Neural crest cell (in vitro differentiated cells): ENCODE measurements at regions not wholly inside any gene's neighbourhood (a gene's known extent, or its start where the extent isn't known, plus 50 kb on each side); places are given as distances from the start of the nearest gene placed in this dataset.

ENCODE experiments used
- DNase-seq: peaks from one replicate; pipeline ENCODE4 v3.0.0; 2021; ENCODE audit warnings: low read depth, mixed read lengths, low spot score
- H3K27ac Mint-ChIP-seq: one replicate; pipeline ENCODE4 v1.8.0; 2021; ENCODE audit warnings: mild to moderate bottlenecking, mixed read lengths; ENCODE audit not compliant: unreplicated experiment
- H3K27me3 Mint-ChIP-seq: 2 replicates; pipeline ENCODE4 v1.8.0; 2021; ENCODE audit warnings: low read depth, mild to moderate bottlenecking, mixed read lengths
- H3K36me3 Mint-ChIP-seq: 2 replicates; pipeline ENCODE4 v1.8.0; 2021; ENCODE audit warnings: low read depth, mild to moderate bottlenecking, mixed read lengths
- H3K4me1 Mint-ChIP-seq: 2 replicates; pipeline ENCODE4 v1.8.0; 2021; ENCODE audit warnings: mixed read lengths
- H3K4me3 Mint-ChIP-seq: one replicate; pipeline ENCODE4 v1.8.0; 2021; ENCODE audit warnings: mild to moderate bottlenecking, mixed read lengths
- H3K9me3 Mint-ChIP-seq: 2 replicates; pipeline ENCODE4 v1.8.0; 2021; ENCODE audit warnings: mixed read lengths
- CTCF ChIP-seq: fragments of 200-600 bp; sonication (generic); conservative IDR thresholded peaks from 2 replicates; pipeline ENCODE4 v1.5.0; 2021; ENCODE audit warnings: antibody characterized with exemption, mild to moderate bottlenecking

GRCh38 chr20:57803508-57804005 is 93.7 kb upstream of the PMEPA1 start:
- no peak overlapping the region for H3K27ac Mint-ChIP-seq
- TF ChIP-seq CTCF: no peak
- H3K9me3 Mint-ChIP-seq: no peaks in the 10 kb centered on the region
- DNase-seq: no peak
- peaks cover 4% of the 10 kb centered on the region for H3K27me3 Mint-ChIP-seq
- H3K4me1 Mint-ChIP-seq: peaks cover 14% of the 10 kb centered on the region
- H3K4me3 Mint-ChIP-seq: no peak overlapping the region
- no peaks in the 10 kb centered on the region for H3K36me3 Mint-ChIP-seq

- TF ChIP-seq CTCF: no peak
- H3K27me3 Mint-ChIP-seq: peaks cover 4% of the 10 kb centered on the region
- no peaks in the 10 kb centered on the region for H3K36me3 Mint-ChIP-seq
- H3K27ac Mint-ChIP-seq: no peak overlapping the region
- no peaks in the 10 kb centered on the region for H3K9me3 Mint-ChIP-seq
- no peak overlapping the region for H3K4me3 Mint-ChIP-seq
- no peak for DNase-seq
- peaks cover 14% of the 10 kb centered on the region for H3K4me1 Mint-ChIP-seq
These were observed 93.1 kb upstream of the PMEPA1 start for GRCh38 chr20:57802765-57803507.

DNA sequence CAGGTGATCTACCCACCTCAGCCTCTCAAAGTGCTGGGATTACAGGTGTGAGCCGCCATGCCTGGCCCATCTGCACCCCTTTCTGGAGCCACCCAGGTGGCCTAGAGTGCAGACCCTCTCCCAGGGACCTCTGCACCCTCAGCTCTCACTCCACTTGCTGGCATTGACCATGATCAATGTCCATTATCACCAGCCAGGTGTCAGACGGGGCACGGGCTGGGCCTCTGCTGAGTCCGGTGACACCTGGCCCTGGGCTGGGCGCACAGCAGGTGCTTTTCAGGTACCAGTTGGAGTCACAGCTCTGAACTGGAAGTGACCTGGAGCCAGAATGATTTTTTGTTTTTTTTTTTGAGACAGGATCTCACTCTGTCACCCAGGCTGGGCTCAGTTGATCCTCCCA is 91.8 kb upstream of the PMEPA1 start:
- Mint-ChIP-seq H3K4me3 (no peak overlapping the region), H3K4me1 (peaks cover 14% of the 10 kb centered on the region), H3K27ac (no peak overlapping the region), H3K9me3 (no peaks in the 10 kb centered on the region), H3K27me3 (peaks cover 4% of the 10 kb centered on the region), H3K36me3 (no peaks in the 10 kb centered on the region)
- no peak for DNase-seq
- no peak for TF ChIP-seq CTCF

DNA sequence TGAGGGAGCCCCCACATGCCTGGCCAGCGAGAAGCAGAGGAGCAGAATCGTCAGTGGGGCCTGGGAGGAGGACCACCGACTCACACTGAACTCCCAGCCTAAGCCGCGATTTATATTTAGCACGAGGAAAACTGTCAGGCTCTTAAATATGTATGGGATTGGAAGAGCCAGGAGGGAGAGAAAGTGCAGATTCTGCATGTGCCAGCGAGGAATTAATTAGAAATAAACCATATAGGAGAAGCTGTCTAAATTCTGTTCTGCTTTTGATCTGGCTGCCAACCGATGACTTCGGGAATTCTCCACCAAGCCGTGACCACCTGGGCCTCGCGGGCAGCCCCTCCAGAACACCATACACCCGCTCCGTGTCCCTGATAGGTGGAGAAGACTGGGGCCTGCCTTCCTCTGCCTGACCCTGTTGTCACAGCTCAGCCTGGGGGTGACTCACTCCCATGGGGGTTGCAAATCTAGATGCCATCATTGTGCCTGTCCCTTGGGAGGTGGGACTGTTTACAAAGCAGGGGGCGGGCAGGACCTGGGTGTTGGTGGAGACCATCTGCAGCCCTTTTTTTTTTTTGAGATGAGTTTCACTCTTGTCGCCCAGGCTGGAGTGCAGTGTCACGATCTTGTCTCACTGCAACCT is 91.1 kb upstream of the PMEPA1 start:
- no peak for DNase-seq
- Mint-ChIP-seq H3K4me3 (no peak overlapping the region), H3K36me3 (no peaks in the 10 kb centered on the region), H3K9me3 (no peaks in the 10 kb centered on the region), H3K27me3 (peaks cover 4% of the 10 kb centered on the region), H3K27ac (no peak overlapping the region), H3K4me1 (peaks cover 14% of the 10 kb centered on the region)
- TF ChIP-seq CTCF: no peak

DNA sequence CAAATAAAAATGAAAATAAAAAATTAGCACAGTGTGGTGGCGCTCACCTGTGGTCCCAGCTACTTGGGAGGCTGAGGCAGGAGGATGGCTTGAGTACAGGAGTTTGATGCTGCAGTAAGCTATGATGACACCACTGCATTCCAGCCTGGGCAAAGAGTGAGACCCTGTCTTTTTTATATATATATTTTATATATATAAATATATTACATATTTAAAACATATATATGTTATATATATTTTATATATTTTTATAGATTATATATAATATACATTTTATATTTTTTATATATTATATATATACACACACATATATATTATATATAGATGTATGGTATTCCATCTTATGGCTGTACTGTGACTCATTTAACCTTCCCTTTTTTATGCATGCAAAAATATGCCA is 87.6 kb upstream of the PMEPA1 start:
- H3K9me3 Mint-ChIP-seq: no peaks in the 10 kb centered on the region
- H3K4me1 Mint-ChIP-seq: no peaks in the 10 kb centered on the region
- no peaks in the 10 kb centered on the region for H3K36me3 Mint-ChIP-seq
- H3K27ac Mint-ChIP-seq: no peak overlapping the region
- TF ChIP-seq CTCF: no peak
- DNase-seq: no peak
- no peak overlapping the region for H3K4me3 Mint-ChIP-seq
- H3K27me3 Mint-ChIP-seq: no peaks in the 10 kb centered on the region
